Stimulated activated naive CD4-positive, alpha-beta T cell treated with Interleukin-2 at 50 U/mL for 16 hours (primary cell): ENCODE measurements at regions not wholly inside any gene's neighbourhood (a gene's known extent, or its start where the extent isn't known, plus 50 kb on each side); places are given as distances from the start of the nearest gene placed in this dataset.

Experiments used
- DNase-seq: peaks from one replicate; lab custom pipeline; 2025; lab: John Stamatoyannopoulos, UW

DNA sequence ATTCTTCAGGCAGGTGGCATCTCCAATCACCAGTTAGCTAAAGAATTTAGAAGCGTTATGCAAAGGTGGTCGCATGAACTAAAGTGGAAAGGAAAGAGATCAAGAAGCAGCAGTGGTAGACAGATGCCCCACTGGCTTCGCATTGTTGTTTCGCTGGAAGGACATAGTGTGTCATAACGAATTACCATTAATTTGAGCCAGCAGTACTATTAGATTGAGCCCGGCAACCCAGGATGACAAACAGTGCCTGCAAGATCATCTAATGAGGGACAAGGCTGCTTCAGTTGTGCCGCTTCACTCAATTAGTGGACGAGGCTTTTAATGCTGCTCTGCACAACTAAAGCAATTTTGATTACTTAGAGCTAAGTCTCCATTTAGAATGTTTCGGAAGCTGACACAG lies 274.5 kb upstream of the SOX5 start:
- no peak for DNase-seq

- DNase-seq: no peak
Observed at GRCh38 chr12:24222968-24223367, 273.5 kb upstream of the SOX5 start.

DNA sequence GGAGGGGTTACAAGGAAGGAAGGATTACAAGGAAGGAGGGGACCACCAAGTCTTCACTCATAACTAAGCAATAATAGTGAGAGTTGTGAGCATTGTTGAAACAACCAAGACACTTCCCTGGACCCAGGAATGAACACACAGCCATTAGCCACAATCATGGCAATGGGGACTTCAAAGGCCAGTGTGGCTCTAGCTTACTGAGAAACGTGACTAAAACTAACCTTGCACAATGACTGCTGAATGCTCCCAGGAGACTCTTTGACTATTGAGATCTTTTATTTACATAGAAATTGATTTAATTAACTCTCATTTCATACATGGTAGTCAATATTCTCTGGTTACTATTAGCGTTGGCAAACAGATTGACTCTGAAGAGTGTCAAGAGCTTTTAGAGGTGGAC lies 263.0 kb upstream of the SOX5 start:
- DNase-seq: no peak

- DNase-seq: no peak
Observed at GRCh38 chr12:24206621-24207020, 257.2 kb upstream of the SOX5 start.

DNA sequence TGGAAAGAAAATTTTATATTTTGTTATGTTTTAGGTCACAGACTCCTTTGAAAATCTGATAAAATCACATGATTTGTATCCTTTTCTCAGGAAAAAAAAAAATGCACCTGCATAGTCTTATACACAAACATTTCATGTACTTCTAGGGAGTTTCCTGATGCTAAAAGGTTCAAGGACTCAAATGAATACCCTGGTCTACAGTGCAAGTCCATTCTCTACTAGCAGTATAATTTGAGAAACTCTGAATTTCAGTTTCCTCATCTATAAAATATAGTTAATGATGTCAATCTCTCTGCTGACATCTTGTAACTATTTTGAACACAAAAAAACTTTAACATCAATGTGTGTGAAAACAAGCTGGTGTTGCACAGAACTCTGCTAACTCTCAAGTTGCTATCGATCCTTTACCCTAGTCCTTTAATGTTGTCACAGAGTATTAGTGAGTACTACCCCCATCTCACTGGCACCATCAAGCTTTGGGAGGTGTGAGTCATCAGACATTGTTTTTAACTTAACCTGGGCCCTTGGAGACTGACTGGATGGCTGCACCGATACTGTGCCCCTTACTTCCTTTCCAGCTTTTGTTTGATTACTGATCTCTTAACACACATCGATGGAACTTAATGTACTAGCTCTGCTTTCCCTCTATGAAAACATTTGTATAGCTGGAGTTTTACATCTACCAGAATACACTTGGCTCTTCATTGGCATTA lies 251.9 kb upstream of the SOX5 start:
- DNase-seq: no peak

DNA sequence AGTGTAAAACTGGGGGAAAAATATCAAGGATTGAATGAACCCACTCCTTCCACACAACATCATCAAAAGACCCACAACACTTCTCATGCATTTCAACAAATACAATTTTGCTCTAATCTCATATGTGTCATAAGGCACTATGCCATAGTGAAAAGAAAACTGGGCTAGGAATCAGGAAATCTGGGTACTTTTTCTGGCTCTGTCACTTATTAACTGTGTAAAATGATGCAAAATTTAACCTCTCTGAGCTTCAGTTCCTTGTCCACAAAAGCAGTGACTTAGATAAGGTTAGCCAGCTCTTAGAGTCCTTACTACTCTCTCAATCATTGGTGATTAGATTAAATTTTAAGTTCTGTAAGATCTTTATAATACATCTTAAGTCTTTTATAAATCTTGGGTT lies 250.5 kb upstream of the SOX5 start:
- DNase-seq: no peak

GRCh38 chr12:24198936-24199671 lies 249.6 kb upstream of the SOX5 start:
- no peak for DNase-seq

DNA sequence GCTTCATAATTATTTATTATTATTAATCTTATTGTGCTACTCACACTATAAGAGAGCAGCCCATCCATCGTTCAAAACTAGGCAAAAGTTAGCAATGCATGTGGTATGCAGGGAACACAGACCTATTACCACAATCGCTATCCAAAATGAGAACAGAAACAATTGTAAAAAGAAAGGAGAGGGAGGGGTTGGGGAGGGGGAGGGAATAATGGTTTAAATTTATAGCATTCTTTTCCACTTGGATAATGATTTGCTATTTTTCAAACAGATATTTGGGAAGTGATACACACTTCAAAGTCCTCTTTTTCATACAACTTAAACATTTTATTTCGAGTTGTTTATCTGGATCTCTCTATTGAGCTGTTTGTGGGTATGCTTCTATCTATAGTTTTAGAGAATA lies 248.6 kb upstream of the SOX5 start:
- DNase-seq: no peak

- no peak for DNase-seq
Observed at GRCh38 chr12:24197532-24197931, 248.1 kb upstream of the SOX5 start.

DNA sequence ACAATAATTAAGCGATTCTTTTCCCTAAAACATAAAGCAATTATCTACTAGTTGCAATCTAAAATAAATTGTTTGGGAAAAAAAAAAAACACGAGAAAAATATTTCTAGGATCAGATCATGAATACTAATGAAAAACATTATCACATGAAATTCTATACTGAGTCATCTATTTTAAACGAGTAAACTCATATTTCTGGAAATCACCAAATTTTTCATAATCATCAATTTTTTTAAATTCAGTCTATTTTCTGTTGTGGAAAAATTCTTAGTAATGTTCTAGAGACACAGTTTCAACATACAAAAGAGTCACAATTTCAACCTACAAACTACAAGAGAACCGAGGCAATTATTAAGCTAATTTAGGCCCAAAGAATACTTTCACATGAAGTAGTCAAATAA lies 245.6 kb upstream of the SOX5 start:
- no peak for DNase-seq

GRCh38 chr12:24191117-24191516 lies 241.6 kb upstream of the SOX5 start:
- DNase-seq: no peak

DNA sequence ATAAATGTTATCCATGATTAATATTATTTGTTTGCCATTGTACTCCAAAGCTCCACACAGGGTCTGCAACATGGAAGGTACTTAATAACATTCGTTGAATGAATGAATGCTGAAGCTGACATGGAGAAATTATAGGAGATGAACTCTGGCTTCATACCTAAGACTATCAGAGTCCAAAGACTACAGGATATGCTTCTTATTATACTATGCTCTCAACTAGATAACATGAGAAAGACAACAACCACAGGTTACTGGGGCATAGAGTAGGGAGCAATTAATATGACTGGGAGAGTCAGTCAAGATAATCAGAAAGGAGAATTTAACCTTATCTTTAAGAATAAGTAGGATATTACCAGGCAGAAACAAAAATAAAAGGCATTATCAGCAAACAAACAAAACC lies 236.3 kb upstream of the SOX5 start:
- DNase-seq: no peak

DNA sequence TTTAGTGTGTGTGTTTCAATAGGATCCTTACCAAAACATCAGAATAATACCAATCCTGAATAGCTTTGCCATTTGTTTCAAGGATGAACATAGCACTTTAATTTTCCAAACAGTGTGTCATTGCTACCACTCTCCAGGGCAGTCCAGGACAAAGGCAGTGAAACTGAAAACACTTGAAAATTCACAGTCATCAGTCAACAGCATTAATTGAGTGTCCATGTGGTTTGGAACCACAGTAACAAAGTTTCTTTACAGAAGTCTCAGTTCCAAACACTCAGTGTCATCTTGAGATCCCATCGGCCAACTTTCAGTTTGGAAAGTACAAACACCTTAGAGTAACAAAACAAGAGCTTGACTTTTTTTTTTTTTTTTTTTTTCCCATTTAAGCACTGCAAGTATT lies 228.4 kb upstream of the SOX5 start:
- no peak for DNase-seq

- DNase-seq: no peak
Observed at GRCh38 chr12:24175929-24176328, 226.5 kb upstream of the SOX5 start.

DNA sequence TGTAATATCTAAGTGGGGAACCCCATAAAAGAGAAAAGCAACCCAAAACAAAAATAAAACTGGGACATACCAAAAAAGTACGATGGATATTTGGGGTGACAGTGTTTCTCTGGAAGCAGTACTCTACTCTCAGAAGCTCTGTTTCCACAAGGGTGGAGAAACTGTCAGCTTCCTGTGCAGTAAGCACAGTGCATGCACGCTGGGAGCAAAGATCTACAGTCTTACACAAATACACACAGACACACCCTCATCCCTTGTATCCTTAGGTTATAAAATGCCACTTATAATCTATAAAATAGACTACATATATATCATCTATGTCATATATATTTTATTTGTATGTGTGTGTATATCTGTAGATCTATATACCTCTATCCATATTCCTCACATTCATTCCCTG lies 225.8 kb upstream of the SOX5 start:
- no peak for DNase-seq

GRCh38 chr12:24173067-24173466 lies 223.6 kb upstream of the SOX5 start:
- no peak for DNase-seq

DNA sequence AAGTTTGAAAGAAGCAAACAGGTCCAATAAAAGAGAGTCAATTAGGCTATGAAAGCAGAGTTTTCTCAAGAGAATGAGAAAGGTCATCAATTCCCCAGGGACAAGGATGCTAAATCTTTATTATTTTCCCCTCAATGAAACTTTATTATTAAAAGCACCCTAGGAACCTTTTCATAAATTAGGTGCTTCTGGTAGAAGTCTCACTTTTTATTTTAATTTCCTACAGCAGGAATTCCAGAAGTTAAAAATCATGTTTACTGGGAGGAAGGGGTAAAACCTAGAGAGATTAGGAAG lies 223.2 kb upstream of the SOX5 start:
- no peak for DNase-seq

- DNase-seq: no peak
Observed at GRCh38 chr12:24172031-24172772, 222.7 kb upstream of the SOX5 start.

- DNase-seq: no peak
Observed at GRCh38 chr12:24155042-24155441, 205.6 kb upstream of the SOX5 start.

DNA sequence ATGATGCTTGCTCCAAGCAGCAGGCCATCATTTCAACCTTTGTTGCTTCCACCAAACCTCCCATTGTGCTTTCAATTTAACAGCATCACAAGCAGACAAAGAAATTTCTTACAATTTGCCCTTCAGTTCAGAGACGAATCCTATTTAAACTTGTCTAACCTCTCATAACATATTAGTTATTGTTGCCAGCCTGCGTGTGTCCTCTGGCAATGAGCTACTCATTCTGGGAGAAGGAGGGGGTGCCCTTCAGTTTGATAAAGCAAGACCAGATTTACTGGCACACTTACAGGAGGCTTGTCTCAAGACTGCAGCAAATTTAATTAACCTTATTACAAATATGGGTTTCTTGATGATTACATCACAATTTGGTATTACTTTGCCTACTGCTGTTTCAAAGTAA lies 203.6 kb upstream of the SOX5 start:
- no peak for DNase-seq

DNA sequence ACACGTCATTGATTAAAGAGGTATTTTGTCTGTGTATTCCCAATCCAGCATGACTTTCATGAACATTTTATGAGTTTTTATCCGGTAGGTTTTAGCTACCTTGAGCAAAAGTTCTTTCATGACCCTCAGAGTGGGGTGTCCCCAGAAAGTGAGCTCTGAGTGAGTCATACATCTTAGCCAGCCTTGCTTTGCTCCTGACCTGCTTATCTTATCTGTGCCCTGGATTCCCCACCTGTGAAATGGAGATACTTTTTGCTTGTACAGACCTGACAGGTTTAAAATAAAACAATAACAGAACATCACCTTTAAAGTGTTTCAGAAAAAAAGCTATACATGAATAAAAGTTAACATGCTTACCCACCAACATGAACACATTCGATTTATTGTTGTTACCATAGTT lies 202.8 kb upstream of the SOX5 start:
- DNase-seq: no peak

DNA sequence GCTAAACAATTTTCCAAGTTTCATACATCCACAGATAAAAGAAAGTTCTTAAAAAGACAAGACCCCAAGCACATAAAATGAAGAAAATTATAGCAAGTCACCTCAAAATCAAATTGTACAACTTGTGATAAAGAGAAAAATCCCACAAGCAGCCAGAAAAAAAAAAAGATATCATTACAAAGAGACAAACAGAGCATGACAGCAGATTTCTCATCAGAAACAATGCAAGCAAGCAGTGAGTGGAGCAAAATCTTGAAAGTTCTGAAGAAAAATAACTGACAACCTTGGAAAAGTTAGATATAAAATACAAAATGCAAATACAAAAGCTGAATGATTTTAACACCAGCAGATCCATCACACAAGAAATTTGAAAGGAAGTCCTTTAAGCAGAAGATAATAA lies 194.5 kb upstream of the SOX5 start:
- no peak for DNase-seq

DNA sequence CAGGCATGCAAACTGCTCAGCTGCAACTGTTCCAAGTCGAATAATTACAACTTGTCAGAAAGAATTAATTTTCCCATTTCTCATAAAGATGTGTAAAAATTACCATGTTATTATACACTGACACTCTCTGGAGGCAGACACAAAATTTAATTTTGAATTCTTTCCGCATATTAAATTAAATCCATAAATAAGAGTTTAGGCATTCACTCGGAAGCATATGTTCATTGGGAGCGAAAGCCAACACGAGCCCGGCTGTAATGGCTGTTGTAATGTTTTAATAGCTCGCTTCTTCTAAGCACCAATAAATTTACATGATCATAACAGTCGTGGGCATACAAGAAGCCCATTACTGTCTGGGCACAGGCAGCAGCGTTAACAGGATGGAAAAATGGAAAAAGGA lies 189.6 kb upstream of the SOX5 start:
- no peak for DNase-seq

- DNase-seq: no peak
Observed at GRCh38 chr12:24138041-24138440, 188.6 kb upstream of the SOX5 start.
